ENCODE measurements at regions not wholly inside any gene's neighbourhood (a gene's known extent, or its start where the extent isn't known, plus 50 kb on each side); places are given as distances from the start of the nearest gene placed in this dataset.

DNA sequence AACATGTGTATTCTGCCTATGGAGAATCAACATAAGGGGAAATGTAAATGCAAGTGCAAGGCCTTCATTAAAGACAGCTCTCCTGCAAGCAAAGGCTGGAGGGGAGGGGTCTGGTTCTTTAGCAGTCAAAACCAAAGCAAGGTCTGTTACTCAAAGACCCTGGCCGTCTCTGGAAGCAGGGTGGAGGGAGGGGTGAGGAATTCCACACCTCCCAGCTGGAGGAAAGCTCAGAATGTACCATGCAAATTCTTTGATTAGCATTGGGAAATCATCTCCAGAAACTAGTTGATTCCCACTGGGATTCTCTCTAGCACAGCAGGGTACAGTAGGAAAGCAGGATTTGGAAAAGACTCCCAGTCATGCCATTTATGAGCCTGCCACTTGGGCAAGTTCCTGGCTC is 77.3 kb upstream of the ASIC2 start:
- Mint-ChIP-seq H3K4me1 (peaks cover 17% of the 10 kb centered on the region), H3K27ac (no peak overlapping the region), H3K4me3 (no peak overlapping the region), H3K9me3 (no peaks in the 10 kb centered on the region), H3K36me3 (no peaks in the 10 kb centered on the region), H3K27me3 (ENCODE audit: low read depth) (no peaks in the 10 kb centered on the region)
- TF ChIP-seq, protein P1, sequence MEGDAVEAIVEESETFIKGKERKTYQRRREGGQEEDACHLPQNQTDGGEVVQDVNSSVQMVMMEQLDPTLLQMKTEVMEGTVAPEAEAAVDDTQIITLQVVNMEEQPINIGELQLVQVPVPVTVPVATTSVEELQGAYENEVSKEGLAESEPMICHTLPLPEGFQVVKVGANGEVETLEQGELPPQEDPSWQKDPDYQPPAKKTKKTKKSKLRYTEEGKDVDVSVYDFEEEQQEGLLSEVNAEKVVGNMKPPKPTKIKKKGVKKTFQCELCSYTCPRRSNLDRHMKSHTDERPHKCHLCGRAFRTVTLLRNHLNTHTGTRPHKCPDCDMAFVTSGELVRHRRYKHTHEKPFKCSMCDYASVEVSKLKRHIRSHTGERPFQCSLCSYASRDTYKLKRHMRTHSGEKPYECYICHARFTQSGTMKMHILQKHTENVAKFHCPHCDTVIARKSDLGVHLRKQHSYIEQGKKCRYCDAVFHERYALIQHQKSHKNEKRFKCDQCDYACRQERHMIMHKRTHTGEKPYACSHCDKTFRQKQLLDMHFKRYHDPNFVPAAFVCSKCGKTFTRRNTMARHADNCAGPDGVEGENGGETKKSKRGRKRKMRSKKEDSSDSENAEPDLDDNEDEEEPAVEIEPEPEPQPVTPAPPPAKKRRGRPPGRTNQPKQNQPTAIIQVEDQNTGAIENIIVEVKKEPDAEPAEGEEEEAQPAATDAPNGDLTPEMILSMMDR (IDR thresholded peaks at IDR 0.05; ENCODE audit: unreplicated experiment), result no peak
- no peak for DNase-seq (ENCODE audit: low spot score in 2 of 2, unreplicated experiment in 2 of 2)

DNA sequence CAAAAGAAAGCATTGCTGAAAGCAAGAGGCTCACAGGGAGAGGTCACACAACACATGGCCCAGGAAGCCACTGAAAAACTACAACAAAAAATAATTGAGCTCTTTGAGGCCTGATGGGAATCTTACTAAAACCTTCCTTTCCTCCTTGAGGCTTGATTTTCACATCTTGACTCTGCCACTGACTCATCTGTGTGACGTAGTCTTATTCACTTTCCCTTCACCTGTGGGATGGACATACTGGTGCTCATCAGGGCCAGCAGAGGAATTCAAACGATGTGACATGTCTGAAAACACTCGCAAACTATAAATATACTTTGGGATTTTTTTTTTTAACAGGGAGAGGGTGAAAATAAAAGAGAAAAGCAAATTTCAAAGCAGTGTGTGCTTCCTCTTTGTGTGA is 78.3 kb upstream of the ASIC2 start:
- H3K27ac Mint-ChIP-seq, result peak overlapping the region; percentile 23
- H3K36me3 Mint-ChIP-seq, result no peaks in the 10 kb centered on the region
- H3K27me3 Mint-ChIP-seq (ENCODE audit: low read depth), result no peaks in the 10 kb centered on the region
- H3K4me1 Mint-ChIP-seq, result peaks cover 17% of the 10 kb centered on the region
- DNase-seq (ENCODE audit: low spot score in 2 of 2, unreplicated experiment in 2 of 2), result no peak
- no peak overlapping the region for H3K4me3 Mint-ChIP-seq
- H3K9me3 Mint-ChIP-seq, result no peaks in the 10 kb centered on the region
- TF ChIP-seq, protein P1 (IDR thresholded peaks at IDR 0.05; ENCODE audit: unreplicated experiment), result no peak

DNA sequence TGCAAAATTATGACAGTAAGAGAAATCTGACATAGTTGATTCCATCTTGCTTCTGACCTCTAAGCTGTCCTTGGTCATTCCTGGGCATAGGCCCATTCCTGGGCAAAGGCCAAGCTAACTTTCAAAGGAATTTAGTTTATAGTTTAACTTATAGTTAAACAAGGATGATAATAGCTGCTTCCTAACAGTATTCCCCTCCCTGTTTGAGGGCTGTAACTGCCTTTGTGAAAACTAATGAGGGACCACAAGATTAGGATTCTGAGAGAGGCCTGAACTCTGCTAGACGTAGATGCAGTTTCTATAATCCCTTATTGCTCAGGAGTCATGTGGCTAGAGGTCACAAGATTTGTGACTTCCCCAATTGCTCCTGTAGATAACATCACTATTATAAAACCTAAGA is 80.2 kb upstream of the ASIC2 start:
- Mint-ChIP-seq H3K4me3 (no peak overlapping the region), H3K27me3 (ENCODE audit: low read depth) (no peaks in the 10 kb centered on the region), H3K4me1 (peaks cover 17% of the 10 kb centered on the region), H3K27ac (no peak overlapping the region), H3K36me3 (no peaks in the 10 kb centered on the region), H3K9me3 (no peaks in the 10 kb centered on the region)
- DNase-seq (ENCODE audit: low spot score in 2 of 2, unreplicated experiment in 2 of 2), result no peak
- TF ChIP-seq, protein P1 (IDR thresholded peaks at IDR 0.05; ENCODE audit: unreplicated experiment), result no peak

DNA sequence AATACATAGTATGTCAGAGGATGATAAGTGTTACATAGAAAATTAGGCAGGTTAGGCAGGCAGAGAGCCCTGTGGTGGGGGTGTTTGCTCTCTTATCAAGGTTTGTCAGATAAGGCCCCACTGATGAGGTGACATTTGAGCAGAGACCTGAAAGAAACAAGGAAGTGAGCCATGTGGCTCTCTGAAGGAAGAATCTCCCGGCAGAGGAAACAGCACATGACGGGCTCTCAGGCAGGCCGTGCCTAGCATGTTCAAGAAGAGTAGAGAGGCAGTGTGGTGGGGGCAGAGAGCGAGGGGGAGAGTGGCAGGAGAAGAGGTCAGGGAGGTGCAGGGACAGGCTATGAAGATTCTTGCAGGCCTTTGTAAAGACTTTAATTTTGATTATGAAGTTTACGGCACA is 82.0 kb upstream of the ASIC2 start:
- no peak for DNase-seq (ENCODE audit: low spot score in 2 of 2, unreplicated experiment in 2 of 2)
- TF ChIP-seq, protein P1 (IDR thresholded peaks at IDR 0.05; ENCODE audit: unreplicated experiment), result no peak
- Mint-ChIP-seq H3K27me3 (ENCODE audit: low read depth) (no peaks in the 10 kb centered on the region), H3K36me3 (no peaks in the 10 kb centered on the region), H3K4me1 (peaks cover 12% of the 10 kb centered on the region), H3K9me3 (no peaks in the 10 kb centered on the region), H3K27ac (no peak overlapping the region), H3K4me3 (no peak overlapping the region)

DNA sequence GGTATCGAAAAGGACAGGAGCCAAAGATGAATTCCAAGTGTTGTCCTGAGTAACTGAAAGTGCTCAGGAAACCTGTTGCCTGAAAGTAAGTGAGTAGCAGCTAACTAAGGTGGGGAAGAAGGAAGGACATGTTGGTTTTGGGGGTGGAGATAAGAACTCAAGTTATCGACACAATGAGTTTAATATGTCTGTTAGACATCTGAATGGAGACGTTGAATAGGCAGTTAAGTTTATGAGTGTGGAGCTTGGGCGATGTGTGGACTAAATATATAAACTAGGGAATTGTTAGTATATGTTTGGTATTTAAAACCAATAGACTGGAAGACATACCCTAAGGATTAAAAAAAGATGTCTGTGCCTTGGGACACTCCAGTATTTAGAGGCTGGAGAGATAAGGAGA is 82.7 kb upstream of the ASIC2 start:
- Mint-ChIP-seq H3K27me3 (ENCODE audit: low read depth) (no peaks in the 10 kb centered on the region), H3K9me3 (no peaks in the 10 kb centered on the region), H3K36me3 (no peaks in the 10 kb centered on the region), H3K4me3 (no peak overlapping the region), H3K27ac (no peak overlapping the region), H3K4me1 (peaks cover 12% of the 10 kb centered on the region)
- DNase-seq (ENCODE audit: low spot score in 2 of 2, unreplicated experiment in 2 of 2), result no peak
- TF ChIP-seq, protein P1 (IDR thresholded peaks at IDR 0.05; ENCODE audit: unreplicated experiment), result no peak

Measured in mesothelial cell of epicardium (in vitro differentiated cells).